Stimulated activated CD8-positive, alpha-beta memory T cell treated with anti-CD3 and anti-CD28 coated beads, Interleukin-15, amount 100 ng/mL, for 24 hours (primary cell): ENCODE measurements at regions not wholly inside any gene's neighbourhood (a gene's known extent, or its start where the extent isn't known, plus 50 kb on each side); places are given as distances from the start of the nearest gene placed in this dataset.

Source experiments
- DNase-seq: peaks from one replicate; pipeline ENCODE4 v3.0.0-alpha.2; 2020; ENCODE audit warnings: low read depth

DNA sequence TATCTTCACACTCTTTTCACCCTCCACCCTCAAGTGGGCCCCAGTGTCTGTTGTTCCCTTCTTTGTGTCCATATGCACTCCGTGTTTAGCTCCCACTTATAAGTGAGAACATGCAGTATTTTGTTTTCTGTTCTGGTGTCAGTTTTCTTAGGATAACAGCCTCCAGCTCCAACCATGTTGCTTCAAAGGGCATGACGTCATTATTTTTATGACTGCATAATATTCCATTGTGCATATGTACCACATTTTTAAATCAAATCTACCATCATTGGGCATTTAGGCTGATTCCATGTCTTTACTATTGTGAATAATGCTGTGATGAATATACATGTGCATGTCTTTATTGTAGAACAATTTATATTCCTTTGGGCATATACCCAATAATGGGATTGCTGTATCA, 140.3 kb downstream of the LYPLAL1 start:
- no peak for DNase-seq

DNA sequence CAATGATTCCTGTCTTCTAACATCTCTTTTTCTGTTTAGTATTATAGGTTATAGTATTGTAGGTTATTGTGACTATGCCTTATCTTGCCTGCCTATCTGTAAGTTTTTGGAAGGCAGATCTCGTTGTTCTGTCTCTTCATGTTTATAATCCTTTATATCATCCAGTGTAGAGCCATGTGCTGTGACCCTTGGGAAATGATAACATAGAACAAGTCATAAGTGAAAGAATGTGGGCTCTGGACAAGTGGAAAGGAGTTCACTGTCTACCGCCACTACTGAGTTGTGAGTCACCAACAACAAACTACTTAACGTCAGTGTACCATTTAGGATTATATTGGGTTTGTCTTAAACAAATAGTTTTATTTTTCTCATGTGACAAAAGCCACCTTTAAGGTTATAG, 139.3 kb downstream of the LYPLAL1 start:
- no peak for DNase-seq

DNA sequence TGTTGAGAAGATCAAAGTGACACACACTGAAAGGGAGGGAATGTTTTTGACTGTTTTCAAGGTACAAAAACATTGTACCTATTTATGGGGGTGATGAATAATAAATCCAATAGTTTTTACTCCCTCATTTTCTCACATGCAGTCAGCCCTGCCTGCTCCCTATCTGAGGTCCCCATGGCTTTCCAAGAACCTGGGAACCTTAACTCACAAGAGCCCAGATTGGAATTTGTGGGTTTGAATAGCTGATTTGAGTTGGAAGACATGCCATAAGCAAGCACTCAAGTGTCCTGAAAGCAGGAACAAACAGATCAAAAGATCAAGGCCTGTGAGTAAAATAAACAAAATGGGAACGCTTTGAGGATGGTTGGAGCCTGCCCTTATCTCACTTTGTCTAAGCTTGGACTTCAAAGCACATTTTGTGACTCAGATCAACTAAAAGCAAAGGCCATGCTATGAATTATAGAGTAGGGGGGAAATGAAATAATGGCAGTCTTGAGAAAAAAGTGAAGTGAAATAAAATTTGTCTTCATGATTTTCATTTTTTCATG, 136.6 kb downstream of the LYPLAL1 start:
- no peak for DNase-seq

DNA sequence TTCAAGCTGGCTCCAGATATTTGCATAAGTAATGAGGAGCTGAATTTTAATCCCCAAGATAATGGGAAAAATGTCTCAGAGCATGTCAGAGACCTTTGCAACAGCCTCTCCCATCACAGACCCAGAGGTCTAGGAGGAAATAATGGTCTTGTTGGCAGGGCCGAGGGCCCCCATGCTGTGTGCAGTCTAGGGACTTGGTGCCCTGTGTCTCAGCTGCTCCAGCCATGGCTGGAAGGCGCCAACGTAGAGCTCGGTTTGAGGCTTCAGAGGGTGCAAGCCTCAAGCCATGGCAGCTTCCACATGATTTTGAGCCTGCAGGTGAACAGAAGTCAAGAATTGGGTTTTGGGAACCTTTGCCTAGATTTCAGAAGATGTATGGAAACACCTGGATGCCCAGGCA, 134.7 kb downstream of the LYPLAL1 start:
- no peak for DNase-seq

DNA sequence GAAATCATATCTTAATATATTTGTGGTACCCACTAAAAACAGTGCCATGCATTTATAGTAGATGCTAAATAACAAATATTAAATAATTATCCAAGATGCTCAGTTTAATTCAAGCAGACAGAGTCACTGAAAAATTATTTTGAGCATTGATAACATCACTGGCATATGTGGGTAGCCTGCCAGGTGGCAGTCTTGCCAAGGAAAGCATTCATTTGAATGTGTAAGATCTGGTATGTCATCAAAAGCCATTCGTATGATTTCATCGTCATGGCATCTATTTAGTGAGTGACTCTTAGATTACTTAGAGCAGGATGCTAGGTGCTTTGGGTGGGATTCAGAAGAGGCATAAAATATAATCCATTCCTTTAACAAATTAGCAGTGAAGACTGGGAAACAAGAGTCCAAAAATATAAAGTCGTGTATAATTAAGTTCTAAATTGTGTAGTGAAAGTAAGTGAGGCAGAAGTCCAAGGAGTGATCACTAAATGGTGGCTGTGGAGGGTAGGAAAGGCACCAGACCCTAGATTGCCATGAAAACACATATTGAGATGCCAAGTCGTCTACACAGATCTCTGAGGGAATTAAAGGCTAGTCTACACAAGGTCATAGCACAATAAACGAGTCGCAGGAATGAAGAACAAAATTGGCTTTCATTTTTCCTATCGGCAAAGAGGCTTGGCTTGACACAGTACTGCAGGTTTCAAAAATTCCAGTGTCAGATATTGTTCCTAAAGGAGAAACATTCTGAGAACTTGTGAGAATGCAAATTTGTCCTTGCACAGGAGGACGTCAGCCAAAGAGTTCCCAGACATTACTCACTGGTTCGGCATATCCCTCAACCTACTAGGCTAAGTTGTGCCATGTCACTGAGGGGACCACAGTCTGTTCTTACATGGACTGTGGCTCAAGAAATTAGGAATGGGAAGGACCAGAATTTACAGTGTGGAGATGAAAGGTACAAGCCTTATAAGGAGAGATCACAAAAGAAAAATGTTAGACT, 130.8 kb downstream of the LYPLAL1 start:
- no peak for DNase-seq

DNA sequence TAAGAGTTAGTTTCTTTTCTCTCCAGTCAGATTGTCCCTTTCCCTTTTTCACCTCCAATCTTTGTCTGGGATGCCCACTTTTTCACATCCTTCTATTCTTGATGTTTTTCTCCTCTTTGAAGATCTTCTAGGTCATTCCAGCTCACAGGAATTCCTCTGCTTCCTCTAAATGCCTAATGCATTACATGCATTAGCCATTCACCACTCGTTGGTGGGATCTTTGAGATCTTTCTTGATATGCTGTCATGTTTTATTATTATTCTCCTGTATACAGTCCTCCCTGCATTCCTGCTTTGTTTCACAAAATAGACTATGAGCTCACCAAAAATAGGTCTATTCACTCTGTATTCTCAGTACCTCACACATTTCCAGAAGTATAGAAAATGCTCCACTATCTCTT, 129.0 kb downstream of the LYPLAL1 start:
- DNase-seq = no peak

DNA sequence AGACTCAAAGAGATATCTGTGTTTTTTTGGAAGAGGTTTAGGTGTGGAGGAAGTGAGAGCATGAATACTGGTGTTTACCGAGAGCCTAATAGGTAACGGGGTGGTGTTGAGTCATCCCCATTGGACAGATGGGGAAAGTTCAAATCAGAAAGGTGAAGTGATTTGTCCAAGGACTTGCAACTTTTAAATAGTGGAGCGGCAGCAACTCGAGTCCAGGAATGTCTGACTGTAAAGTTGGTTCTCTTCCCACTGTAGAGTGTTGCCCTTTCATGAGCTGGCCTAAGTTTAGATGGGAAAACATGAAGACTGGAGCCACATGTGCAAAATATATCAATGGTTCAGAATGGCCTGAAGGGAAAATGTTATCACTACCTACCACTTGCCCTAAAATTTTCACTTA, 125.7 kb downstream of the LYPLAL1 start:
- DNase-seq = no peak

DNA sequence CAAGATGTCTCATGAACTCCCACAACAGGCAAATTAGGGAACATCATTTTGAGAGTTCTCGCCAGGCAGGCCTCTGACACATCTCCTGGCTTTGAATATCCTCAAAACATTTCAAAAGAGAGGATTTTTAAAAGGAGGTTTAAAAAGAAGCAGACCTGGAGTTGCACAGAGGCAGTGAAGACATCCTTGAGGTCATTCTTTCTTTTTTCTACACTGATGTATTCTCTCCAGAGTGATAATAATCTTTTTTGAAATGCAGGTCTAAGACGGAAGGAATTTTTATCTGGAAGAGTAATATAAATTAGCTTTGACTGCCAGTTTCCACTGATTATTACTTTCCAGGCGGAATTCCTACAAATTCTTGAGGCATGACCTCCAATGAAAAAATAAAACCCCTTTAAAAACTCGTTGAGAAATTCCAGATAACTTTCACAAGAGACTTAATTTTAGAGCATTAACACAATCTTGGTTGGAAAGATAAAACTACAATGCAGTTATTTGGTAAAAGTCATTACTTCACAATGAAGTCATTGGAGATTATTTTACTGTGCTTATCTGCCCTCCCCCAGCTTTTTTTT, 125.0 kb downstream of the LYPLAL1 start:
- no peak for DNase-seq

DNA sequence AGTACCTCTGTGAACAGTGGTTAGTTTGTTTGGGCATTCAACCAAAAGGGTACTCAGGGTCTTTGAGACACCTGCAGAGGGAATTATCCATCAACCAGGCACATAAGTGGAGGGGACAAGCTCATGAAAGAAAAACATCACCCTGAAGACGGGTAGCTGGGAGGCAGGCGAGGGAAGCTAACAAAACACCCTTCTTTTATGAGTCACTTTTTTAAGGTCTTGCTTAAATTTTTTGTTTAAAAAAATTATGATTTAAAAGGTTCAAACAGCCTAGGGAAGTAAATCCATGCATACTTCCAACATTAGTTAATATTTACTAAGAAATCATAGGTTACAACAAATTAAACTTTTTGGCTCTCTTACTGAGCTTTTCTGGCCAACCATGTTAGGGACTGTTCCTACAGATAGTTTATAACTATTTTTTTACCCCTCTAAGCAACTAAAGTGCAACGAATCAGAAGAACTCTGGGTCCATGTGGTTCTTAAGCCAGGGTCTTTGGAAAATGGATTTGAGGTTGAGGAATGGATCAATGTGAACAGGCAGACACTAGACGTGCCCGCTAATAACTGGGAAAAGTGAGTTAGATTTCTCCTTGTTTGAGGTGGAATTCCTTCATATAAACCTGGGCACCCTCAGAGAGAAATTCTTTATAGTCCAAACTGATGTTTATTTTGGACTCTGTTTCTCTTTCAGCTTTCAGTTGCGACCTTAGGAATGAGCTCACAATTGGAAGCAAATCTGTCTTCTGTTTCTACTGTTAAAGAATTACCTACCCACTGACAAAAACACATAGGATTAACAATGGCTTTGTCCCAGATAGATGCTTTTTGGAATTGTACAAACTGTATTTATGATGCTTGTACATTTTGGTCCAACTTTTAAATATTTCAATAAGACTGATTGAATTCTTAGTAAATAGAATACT, 123.0 kb downstream of the LYPLAL1 start:
- DNase-seq = no peak

DNA sequence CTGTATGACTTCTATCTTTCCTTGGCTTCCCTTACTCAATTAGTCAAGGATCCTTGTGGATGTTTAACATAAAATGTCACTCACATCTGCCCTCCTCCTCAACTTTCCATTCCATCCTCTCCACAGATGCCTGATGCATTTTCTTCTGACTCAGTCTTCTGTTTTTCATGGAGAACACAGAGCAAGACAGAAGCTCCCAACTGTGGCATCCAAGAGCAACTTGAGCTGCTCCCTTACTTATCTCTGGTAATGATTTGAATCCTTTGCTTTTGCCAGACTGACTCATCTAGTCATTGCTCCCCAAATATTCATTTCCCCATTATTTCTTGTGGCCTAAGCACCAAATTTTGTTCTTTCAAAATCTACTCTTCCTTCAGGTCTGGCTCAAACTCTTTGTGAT, 120.6 kb downstream of the LYPLAL1 start:
- no peak for DNase-seq

DNA sequence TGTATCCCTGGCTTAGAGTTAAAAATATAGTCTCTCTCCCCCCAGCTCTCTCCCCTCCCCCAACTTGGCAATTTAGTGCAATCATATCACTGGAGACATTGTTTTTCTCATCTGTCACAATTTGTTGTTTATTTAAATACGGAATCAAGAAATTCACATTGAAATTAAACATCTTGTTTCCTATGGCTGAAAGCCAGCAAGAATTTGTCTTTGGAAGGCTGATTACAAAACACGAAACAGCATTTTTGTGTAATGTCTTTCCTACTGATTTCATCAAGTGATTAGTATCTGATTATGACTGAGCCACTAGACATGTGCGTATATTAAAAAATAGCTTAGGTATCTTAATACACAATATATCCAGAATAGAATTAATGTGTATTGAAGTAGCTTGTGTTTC, 119.7 kb downstream of the LYPLAL1 start:
- no peak for DNase-seq

DNA sequence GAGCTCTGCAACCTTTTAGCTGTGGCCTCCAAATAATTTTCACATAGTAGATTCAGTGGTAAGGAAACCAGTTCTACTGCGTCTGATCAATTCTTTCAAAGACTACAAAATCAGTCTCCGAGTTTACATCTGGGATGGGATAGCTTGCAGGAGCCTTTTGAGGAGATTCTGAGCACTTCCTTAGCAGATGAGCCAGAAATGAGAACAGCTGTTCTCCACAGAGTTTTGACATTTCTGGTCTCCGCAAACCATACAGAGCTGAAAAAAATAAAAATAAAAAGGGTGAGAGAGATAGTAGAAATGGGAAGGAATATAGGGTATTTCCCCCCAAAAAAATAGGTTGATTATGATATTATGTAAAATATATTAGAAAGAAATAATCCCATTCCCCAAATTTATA, 119.3 kb downstream of the LYPLAL1 start:
- DNase-seq = no peak

DNA sequence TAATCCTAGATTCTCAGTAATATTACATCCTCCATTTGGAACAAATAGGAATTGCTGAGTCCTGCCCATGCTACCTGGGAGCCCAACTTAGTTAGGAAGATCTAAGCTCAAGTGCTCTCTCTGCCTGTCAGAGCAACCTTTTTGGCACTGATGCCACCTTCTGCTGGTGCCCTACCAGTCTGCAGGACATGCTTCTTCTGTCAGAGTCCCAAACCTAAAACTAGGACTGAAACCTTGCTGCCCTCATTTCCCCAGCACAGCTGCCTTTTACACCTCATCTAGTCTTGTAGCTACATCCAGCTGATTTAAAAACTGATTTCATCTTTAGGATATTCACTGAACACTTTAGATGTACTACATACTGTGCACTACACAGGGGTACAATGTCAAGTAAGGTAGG, 118.7 kb downstream of the LYPLAL1 start:
- DNase-seq = no peak

DNA sequence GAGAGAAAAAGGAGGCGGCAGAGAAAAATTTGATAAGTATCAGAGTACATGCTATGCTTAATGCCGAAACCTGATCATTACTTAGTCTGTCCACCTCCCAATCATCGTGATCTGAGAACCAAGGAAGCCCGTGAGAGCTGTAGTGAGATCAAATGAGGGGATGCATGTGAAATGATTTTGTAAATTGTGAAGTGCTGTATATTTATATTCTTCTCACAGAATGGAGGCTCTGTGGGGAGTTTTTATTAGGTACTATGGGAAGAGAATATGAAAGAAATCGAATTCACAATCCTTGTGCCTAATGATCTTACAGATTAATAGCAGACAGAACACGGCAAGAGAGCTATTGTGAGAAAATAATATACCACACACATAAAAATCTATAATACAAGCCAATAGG, 115.5 kb downstream of the LYPLAL1 start:
- DNase-seq = no peak

DNA sequence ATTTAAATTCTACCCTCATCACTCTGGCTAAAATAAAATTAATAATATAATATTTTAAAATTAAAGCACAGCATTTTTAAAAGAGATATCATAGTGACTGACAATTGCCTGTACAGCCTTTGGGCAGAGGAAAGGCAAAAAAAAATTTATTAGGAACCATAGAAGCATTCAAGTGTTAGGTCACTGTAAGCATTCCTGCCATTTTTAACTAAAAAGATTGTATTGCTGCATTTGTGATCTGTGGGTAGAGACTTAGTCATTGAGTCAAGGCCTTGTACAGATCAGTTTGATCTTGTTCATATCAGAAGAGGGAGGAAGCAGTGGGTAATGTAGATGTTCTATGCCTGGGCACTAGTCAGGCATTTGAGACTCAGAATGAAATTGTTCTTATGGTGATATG, 109.9 kb downstream of the LYPLAL1 start:
- DNase-seq = no peak

DNA sequence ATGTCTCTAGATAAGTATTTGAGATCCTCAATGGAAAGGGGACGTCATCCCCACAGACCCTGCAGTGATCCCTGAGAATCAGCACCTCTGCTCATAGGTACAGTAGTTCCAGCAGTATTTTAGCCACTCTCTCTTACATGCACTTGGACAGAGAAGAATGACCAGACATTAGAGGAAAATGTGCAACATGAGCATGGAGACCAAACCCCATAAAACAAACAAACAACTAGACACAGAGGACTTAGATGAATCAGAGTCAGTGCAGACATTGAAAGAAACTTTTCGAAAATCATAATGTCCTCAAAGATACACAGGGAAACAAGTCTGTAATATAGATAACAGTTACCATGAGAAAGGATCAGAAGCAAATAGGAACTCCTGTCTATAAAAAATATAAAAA, 108.2 kb downstream of the LYPLAL1 start:
- no peak for DNase-seq

DNA sequence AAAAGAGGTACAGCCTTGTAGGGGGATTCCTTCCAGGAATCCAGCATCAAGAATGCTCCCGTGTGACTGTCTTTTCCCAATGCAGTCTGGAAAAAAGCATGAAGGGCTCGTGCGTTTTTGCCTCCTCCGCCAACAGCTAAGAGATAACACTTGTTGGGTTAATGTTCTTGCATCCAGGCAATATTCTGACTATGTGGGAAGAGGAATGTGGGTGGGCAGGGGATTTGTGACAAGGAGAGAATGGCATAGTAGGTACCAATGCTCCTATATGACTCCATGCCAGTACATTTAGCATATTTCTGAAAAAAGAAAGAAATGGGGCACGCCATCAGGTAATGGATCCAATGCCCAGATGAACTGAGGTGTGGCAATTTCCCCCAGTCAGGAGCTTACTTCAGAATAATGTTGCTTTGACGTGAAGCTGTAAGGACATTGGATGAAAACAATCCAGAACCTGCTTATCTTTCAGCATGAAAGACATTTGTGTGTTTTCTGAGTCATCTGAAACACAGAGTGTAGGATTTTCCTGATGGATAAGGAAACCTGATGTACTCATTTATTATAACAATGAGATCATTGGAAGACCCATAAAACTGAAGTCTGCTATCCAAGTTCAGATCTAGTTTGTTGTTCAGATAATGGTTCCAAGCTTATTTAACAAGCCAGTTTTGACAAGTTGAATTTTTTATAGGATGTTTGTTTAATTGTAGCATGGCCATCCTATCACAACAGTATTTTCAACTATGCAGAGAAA, 105.5 kb downstream of the LYPLAL1 start:
- no peak for DNase-seq

DNA sequence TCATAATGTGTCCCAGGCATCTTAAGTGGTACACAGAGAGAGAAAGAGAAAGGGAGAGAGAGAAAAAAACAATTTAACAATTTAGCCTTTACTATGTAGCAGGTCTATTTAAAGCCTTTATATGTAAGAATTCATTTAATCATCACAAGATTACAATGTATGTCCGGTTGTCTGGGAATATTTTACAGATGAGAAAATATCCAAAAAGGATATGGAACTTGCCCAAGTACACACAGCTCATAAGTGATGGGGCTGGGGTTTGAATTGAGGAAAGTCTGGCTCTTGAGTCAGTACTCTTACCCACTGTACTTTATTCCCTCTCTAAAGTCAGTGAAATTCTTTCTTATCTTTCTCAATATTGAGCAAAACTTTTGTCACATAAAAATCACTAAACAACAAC, 104.6 kb downstream of the LYPLAL1 start:
- no peak for DNase-seq

DNA sequence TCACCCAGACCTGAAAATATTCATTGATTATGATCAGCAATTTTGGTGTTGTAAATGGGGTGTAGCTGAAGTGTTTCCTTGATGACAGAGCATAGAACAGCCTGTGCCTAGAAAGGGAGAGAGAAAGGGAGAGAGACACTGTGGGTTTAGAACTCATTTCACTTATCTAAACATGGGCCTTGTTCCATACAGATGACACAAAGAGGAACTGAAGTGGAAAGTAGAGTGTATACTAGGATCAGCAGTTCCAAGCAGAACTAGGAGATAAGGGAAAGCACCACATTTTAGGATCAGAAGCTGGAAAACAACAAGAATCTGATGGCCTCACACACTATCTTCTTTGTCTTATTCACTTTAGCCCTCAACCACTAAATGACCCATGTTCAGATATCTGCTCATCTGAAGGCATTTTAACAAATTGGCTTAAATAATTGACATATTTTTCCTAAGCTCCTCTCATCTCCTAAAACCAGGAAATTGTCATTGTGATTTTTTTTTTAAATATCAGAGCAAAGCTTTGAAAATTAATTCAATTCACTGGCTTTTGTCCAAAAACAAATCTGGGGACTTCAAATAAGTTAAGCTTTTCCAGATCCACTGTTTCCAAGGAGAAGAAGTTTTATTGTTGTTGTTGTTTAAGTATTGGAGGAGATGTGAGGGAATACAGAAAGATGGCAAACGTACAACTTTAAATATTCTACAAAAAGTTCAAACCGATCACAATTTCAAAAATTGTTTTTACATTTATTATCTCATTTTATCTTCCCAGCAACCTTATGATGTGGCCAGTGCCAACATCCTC, 103.8 kb downstream of the LYPLAL1 start:
- no peak for DNase-seq

DNA sequence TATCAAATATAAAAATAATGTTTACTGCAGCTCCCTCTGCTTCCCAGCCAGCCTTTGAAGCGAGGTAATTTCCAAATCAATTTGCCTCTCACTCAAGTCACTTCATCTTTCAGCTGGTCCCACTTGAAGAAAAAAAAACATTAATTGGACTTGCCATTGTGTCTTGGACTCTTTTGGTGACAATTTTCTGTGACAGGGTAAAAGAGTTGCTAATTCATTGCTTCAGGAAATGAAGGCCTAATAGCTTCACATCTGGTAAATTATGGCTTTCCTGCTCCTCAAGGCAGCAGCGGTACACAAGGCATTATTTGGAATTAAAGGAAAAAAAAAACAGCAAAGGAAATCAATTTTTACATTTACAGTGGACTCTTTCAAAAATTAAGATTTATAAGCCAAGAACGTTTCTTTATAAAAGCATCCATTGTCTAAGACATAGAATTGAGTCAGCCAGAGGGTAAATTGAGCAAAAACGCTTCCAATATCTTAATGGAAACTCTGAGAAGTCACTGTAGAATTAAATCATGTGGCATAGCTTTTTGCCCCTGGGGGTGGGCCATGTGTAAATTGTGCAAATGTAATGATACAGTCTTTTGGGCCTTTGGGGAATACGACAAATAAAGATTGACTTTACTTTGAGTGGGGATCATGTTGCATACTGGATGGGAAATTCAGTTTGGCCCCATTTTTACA, 102.5 kb downstream of the LYPLAL1 start:
- no peak for DNase-seq
